Posterior cingulate gyrus (tissue), 11 donors: ENCODE measurements at regions not wholly inside any gene's neighbourhood (a gene's known extent, or its start where the extent isn't known, plus 50 kb on each side); places are given as distances from the start of the nearest gene placed in this dataset.

Experiments
- DNase-seq, 10 donors: peaks; one replicate each; pipeline versions ENCODE4 v3.0.0 to v3.0.0-alpha.2; 2020 to 2021; ENCODE audit warnings: mixed read lengths in 3 of 10
- intact Hi-C: fragments of 100-400 bp; cut with DNase I; formaldehyde crosslinking; loops from one replicate; pipeline ENCODE4 v1.15.1; 2023

GRCh38 chr7:33661430-33662160 is 243.7 kb upstream of the BMPER start:
- no peak for DNase-seq
- intact Hi-C loops: no loop called here

GRCh38 chr7:33666531-33666930 is 238.8 kb upstream of the BMPER start:
- intact Hi-C loops: no loop called here
- no peak for DNase-seq

- no peak for DNase-seq
- intact Hi-C loops: no loop called here
These were observed 238.1 kb upstream of the BMPER start for GRCh38 chr7:33667196-33667595.

- DNase-seq: no peak
- intact Hi-C loops: no loop called here
These were observed 236.1 kb upstream of the BMPER start for GRCh38 chr7:33669251-33669670.

GRCh38 chr7:33671531-33672262 is 233.6 kb upstream of the BMPER start:
- no peak for DNase-seq

GRCh38 chr7:33673029-33673700 is 232.2 kb upstream of the BMPER start:
- no peak for DNase-seq
- intact Hi-C loops: no loop called here

More at GRCh38 chr7:33671531-33672262, 233.6 kb upstream of the BMPER start:
- intact Hi-C loops: no loop called here

- intact Hi-C loops: no loop called here
- DNase-seq: no peak
These were observed 230.4 kb upstream of the BMPER start for GRCh38 chr7:33674804-33675411.

- intact Hi-C loops: no loop called here
- DNase-seq: no peak
These were observed 227.8 kb upstream of the BMPER start for GRCh38 chr7:33677556-33677955.

- intact Hi-C loops: no loop called here
- DNase-seq: no peak
These were observed 226.6 kb upstream of the BMPER start for GRCh38 chr7:33678569-33679335.

- DNase-seq: no peak
- intact Hi-C loops: no loop called here
These were observed 224.7 kb upstream of the BMPER start for GRCh38 chr7:33680682-33681081.

GRCh38 chr7:33685503-33685902 is 219.8 kb upstream of the BMPER start:
- intact Hi-C loops: no loop called here
- no peak for DNase-seq

- no peak for DNase-seq
- intact Hi-C loops: no loop called here
These were observed 219.2 kb upstream of the BMPER start for GRCh38 chr7:33685981-33686683.

- no peak for DNase-seq
- intact Hi-C loops: no loop called here
These were observed 217.7 kb upstream of the BMPER start for GRCh38 chr7:33687625-33688024.

GRCh38 chr7:33691180-33691579 is 214.2 kb upstream of the BMPER start:
- no peak for DNase-seq
- intact Hi-C loops: no loop called here

- DNase-seq: no peak
- intact Hi-C loops: no loop called here
These were observed 212.4 kb upstream of the BMPER start for GRCh38 chr7:33692956-33693355.

- no peak for DNase-seq
- intact Hi-C loops: no loop called here
These were observed 211.3 kb upstream of the BMPER start for GRCh38 chr7:33694006-33694405.

- intact Hi-C loops: no loop called here
- DNase-seq: no peak
These were observed 207.7 kb upstream of the BMPER start for GRCh38 chr7:33697616-33698015.

GRCh38 chr7:33698041-33698440 is 207.3 kb upstream of the BMPER start:
- no peak for DNase-seq
- intact Hi-C loops: no loop called here

GRCh38 chr7:33698692-33699128 is 206.6 kb upstream of the BMPER start:
- intact Hi-C loops: no loop called here
- no peak for DNase-seq
